HCT116 (cell line): ENCODE measurements at regions not wholly inside any gene's neighbourhood (a gene's known extent, or its start where the extent isn't known, plus 50 kb on each side); places are given as distances from the start of the nearest gene placed in this dataset.

Source experiments
- ATAC-seq: fragments of 200-7000 bp; cut with Tn5 transposase; 2 replicates; pipeline ENCODE4 v1.9.1; 2020; ENCODE audit warnings: mild to moderate bottlenecking, moderate library complexity
- BruUV-seq: library from RNA; stranded (reverse); fragments of 400-500 nt; replicated peaks from 2 replicates; lab custom pipeline; 2021; lab: Mats Ljungman, UMichigan
- CTCF ChIA-PET: fragments of 300-600 bp; sonication (Branson Sonifier 250); formaldehyde crosslinking; loops from one replicate; lab custom pipeline; 2021; ENCODE audit warnings: antibody characterized with exemption; lab: Charles Lee
- POLR2A ChIA-PET: fragments of 300-600, 350-600 bp; sonication (Branson Sonifier 250); formaldehyde crosslinking; loops from one replicate; lab custom pipeline; 2021; ENCODE audit warnings: antibody characterized with exemption; lab: Charles Lee
- RAD21 ChIA-PET, 2 experiments: fragments of 300-600 bp; sonication (Branson Sonifier 250); formaldehyde crosslinking; loops; one replicate each; lab custom pipeline; 2023; ENCODE audit warnings: low total read pairs in 2 of 2; ENCODE audit not compliant: uncharacterized antibody in 2 of 2, unreplicated experiment in 2 of 2, low non-redundant PET in 1 of 2; lab: Charles Lee
- DNase-seq: peaks from one replicate; pipeline ENCODE4 v3.0.0-alpha.2; 2010; ENCODE audit warnings: low read depth, low spot score
- H2AFZ ChIP-seq: fragments of 200-600 bp; shearing (Covaris generic), sonication (generic); 2 replicates; pipeline ENCODE4 v1.6.1; 2017; ENCODE audit warnings: low read depth, mixed run types, mixed read lengths, antibody characterized with exemption, low read length; ENCODE audit not compliant: poor library complexity, severe bottlenecking
- H3K27ac ChIP-seq: 2 replicates; pipeline ENCODE4 v1.5.1; 2012; ENCODE audit warnings: low read depth, low read length
- H3K27me3 ChIP-seq: fragments of 200-600 bp; sonication (generic); 2 replicates; pipeline ENCODE4 v1.6.1; 2016; ENCODE audit warnings: mixed run types, low read length, mixed read lengths; ENCODE audit not compliant: insufficient read depth
- H3K36me3 ChIP-seq, 2 experiments: fragments of 200-500 bp in 1 of 2; fragments of 200-600 bp in 1 of 2; sonication (Bioruptor generic) in 1 of 2; sonication (generic) in 1 of 2; 2 replicates each; pipeline versions ENCODE4 v1.5.1 to v1.6.1; 2014 to 2016; ENCODE audit warnings: low read length in 2 of 2, inconsistent platforms in 1 of 2, mixed read lengths in 1 of 2, mixed run types in 1 of 2; ENCODE audit not compliant: insufficient read depth in 2 of 2, control insufficient read depth in 1 of 2
- H3K4me1 ChIP-seq, 2 experiments: fragments of 200-600 bp in 1 of 2; sonication (generic) in 1 of 2; 2 replicates each; pipeline versions ENCODE4 v1.5.1 to v1.6.1; 2012 to 2017; ENCODE audit warnings: low read length in 2 of 2, inconsistent platforms in 1 of 2, mild to moderate bottlenecking in 1 of 2, mixed read lengths in 1 of 2, mixed run types in 1 of 2, moderate library complexity in 1 of 2; ENCODE audit not compliant: insufficient read depth in 2 of 2, control insufficient read depth in 1 of 2
- H3K4me2 ChIP-seq: fragments of 200-600 bp; sonication (generic); 2 replicates; pipeline ENCODE4 v1.6.1; 2017; ENCODE audit warnings: mixed run types, low read length, mixed read lengths
- H3K4me3 ChIP-seq, 2 experiments: fragments of 200-600 bp in 1 of 2; sonication (generic) in 1 of 2; replicated peaks in 1 of 2; 2 replicates each; pipeline ENCODE4 v1.5.1; 2011 to 2016; ENCODE audit warnings: low read length in 2 of 2, control low read depth in 1 of 2, low read depth in 1 of 2, mild to moderate bottlenecking in 1 of 2, mixed read lengths in 1 of 2, mixed run types in 1 of 2
- H3K79me2 ChIP-seq: fragments of 200-600 bp; sonication (generic); 2 replicates; pipeline ENCODE4 v1.6.1; 2017; ENCODE audit warnings: mild to moderate bottlenecking, mixed run types, low read length, moderate library complexity, mixed read lengths; ENCODE audit not compliant: insufficient read depth
- H3K9ac ChIP-seq: fragments of 200-600 bp; sonication (generic); 2 replicates; pipeline ENCODE4 v1.6.1; 2016; ENCODE audit warnings: low read length, mixed read lengths
- H3K9me2 ChIP-seq: fragments of 200-600 bp; sonication (generic), shearing (Covaris generic); 2 replicates; pipeline ENCODE4 v1.6.1; 2017; ENCODE audit warnings: mixed run types, mild to moderate bottlenecking, moderate library complexity; ENCODE audit not compliant: insufficient read depth
- H3K9me3 ChIP-seq, 2 experiments: fragments of 200-500 bp in 1 of 2; fragments of 200-600 bp in 1 of 2; sonication (Bioruptor generic) in 1 of 2; sonication (generic) in 1 of 2; 2 replicates each; pipeline ENCODE4 v1.6.1; 2014 to 2017; ENCODE audit warnings: low read length in 2 of 2, mixed read lengths in 2 of 2, inconsistent platforms in 1 of 2, low read depth in 1 of 2, mild to moderate bottlenecking in 1 of 2, mixed run types in 1 of 2, moderate library complexity in 1 of 2; ENCODE audit not compliant: control insufficient read depth in 1 of 2, insufficient read depth in 1 of 2
- H4K20me1 ChIP-seq: fragments of 200-600 bp; sonication (generic), shearing (Covaris generic); 2 replicates; pipeline ENCODE4 v1.6.1; 2017; ENCODE audit warnings: mixed run types, mild to moderate bottlenecking, moderate library complexity; ENCODE audit not compliant: insufficient read depth
- ATF3 ChIP-seq: IDR thresholded peaks from 2 replicates; pipeline ENCODE4 v1.6.1; 2012
- CBX3 ChIP-seq: IDR thresholded peaks from 2 replicates; pipeline ENCODE4 v1.6.1; 2012; ENCODE audit warnings: low read depth
- EZH2 ChIP-seq: fragments of 200-600 bp; sonication (generic); IDR thresholded peaks from 2 replicates; pipeline ENCODE4 v1.6.1; 2017; ENCODE audit warnings: antibody characterized with exemption, mixed run types
- FOSL1 ChIP-seq: IDR thresholded peaks from 2 replicates; pipeline ENCODE4 v1.6.1; 2012; ENCODE audit warnings: low read depth
- JUND ChIP-seq: IDR thresholded peaks from 2 replicates; pipeline ENCODE4 v1.6.1; 2012
- SIN3A ChIP-seq: IDR thresholded peaks from 2 replicates; pipeline ENCODE4 v1.6.1; 2012; ENCODE audit warnings: low read depth
- SP1 ChIP-seq: IDR thresholded peaks from 2 replicates; pipeline ENCODE4 v1.6.1; 2012; ENCODE audit warnings: low read depth
- SRF ChIP-seq: IDR thresholded peaks from 2 replicates; pipeline ENCODE4 v1.6.1; 2012; ENCODE audit warnings: low read depth
- TCF7L2 ChIP-seq: IDR thresholded peaks from 2 replicates; pipeline ENCODE4 v1.7.0; 2011; ENCODE audit warnings: borderline replicate concordance, inconsistent platforms; ENCODE audit not compliant: insufficient read depth, insufficient read length; ENCODE audit errors: extremely low read depth
- ZBTB33 ChIP-seq: IDR thresholded peaks from 2 replicates; pipeline ENCODE4 v1.6.1; 2011; ENCODE audit warnings: mild to moderate bottlenecking, low read length, moderate library complexity; ENCODE audit not compliant: insufficient replicate concordance; ENCODE audit errors: extremely low read depth
- ZNF274 ChIP-seq: fragments of 200-500 bp; sonication (Bioruptor generic); IDR thresholded peaks from 2 replicates; pipeline ENCODE4 v1.6.1; 2014; ENCODE audit warnings: mild to moderate bottlenecking, low read depth, low read length, inconsistent platforms
- intact Hi-C: fragments of 100-400 bp; cut with micrococcal nuclease; formaldehyde crosslinking; loops from 2 replicates; pipeline ENCODE4 v1.10.0; 2022
- TF ChIP-seq, protein P1 (sequence below), 3 experiments: fragments of 200-600 bp in 1 of 3; sonication (generic) in 1 of 3; IDR thresholded peaks in 2 of 3; conservative IDR thresholded peaks in 1 of 3; 2 replicates each; pipeline ENCODE4 v1.5.1; 2012 to 2017; ENCODE audit warnings: low read depth in 2 of 3, low read length in 2 of 3, antibody characterized with exemption in 1 of 3, borderline replicate concordance in 1 of 3, control low read depth in 1 of 3, mild to moderate bottlenecking in 1 of 3, mixed read lengths in 1 of 3, mixed run types in 1 of 3, moderate library complexity in 1 of 3; ENCODE audit not compliant: insufficient read depth in 1 of 3

GRCh38 chrX:113699939-113700338 is 859.3 kb upstream of the AMOT start:
- BruUV-seq, result no TSS peak
- DNase-seq (no peak), ATAC-seq (no peak)
- CTCF ChIA-PET, result no interaction called here
- H3K9me2 ChIP-seq, result no peaks in the 10 kb centered on the region
- no peak overlapping the region for H3K9ac ChIP-seq
- H3K4me1 ChIP-seq, result no peaks in the 10 kb centered on the region
- no peak overlapping the region for H2AFZ ChIP-seq
- intact Hi-C loops, result no loop called here
- H3K27me3 ChIP-seq, result no peaks in the 10 kb centered on the region
- no peaks in the 10 kb centered on the region for H4K20me1 ChIP-seq
- no peaks in the 10 kb centered on the region for H3K9me3 ChIP-seq
- POLR2A ChIA-PET, result no interaction called here
- TF ChIP-seq SP1 (no peak), CBX3 (no peak), EZH2 (no peak), TCF7L2 (no peak), ZNF274 (no peak)
- H3K79me2 ChIP-seq, result no peaks in the 10 kb centered on the region
- H3K36me3 ChIP-seq, result no peaks in the 10 kb centered on the region
- no peak overlapping the region for H3K27ac ChIP-seq
- no peak overlapping the region for H3K4me3 ChIP-seq
- RAD21 ChIA-PET, result no interaction called here
- no peak overlapping the region for H3K4me2 ChIP-seq

DNA sequence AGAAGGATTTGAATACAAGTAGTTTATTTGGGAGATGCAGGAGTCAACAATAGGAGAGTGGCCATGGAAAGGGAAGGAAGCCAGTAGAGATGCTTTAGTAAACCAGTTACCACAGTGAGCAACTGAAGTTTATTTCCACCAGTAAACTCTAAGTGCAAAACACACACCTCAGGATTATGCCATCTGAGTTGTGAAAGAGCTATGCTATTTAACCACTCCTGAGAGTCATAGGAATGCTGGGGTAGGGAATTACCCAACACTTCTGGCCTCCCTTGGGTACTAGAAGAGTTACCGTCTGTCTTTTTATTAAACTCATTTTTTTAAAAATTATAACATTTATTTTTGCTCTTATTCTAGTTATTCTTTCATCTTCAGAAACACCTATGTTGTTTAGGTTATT is 834.6 kb upstream of the AMOT start:
- CTCF ChIA-PET, result no interaction called here
- POLR2A ChIA-PET, result no interaction called here

More for the DNA sequence above, 834.6 kb upstream of the AMOT start:
- no peak overlapping the region for H3K27ac ChIP-seq
- H3K4me2 ChIP-seq, result no peak overlapping the region
- H3K9me3 ChIP-seq, result no peaks in the 10 kb centered on the region
- H3K79me2 ChIP-seq, result no peaks in the 10 kb centered on the region
- H3K27me3 ChIP-seq, result no peaks in the 10 kb centered on the region
- no peak for DNase-seq
- H3K9me2 ChIP-seq, result no peaks in the 10 kb centered on the region
- no peak for TF ChIP-seq JUND
- no peak for TF ChIP-seq ZBTB33
- TF ChIP-seq ATF3, result no peak
- TF ChIP-seq, protein P1, sequence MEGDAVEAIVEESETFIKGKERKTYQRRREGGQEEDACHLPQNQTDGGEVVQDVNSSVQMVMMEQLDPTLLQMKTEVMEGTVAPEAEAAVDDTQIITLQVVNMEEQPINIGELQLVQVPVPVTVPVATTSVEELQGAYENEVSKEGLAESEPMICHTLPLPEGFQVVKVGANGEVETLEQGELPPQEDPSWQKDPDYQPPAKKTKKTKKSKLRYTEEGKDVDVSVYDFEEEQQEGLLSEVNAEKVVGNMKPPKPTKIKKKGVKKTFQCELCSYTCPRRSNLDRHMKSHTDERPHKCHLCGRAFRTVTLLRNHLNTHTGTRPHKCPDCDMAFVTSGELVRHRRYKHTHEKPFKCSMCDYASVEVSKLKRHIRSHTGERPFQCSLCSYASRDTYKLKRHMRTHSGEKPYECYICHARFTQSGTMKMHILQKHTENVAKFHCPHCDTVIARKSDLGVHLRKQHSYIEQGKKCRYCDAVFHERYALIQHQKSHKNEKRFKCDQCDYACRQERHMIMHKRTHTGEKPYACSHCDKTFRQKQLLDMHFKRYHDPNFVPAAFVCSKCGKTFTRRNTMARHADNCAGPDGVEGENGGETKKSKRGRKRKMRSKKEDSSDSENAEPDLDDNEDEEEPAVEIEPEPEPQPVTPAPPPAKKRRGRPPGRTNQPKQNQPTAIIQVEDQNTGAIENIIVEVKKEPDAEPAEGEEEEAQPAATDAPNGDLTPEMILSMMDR (IDR thresholded peaks at IDR 0.05 in 2 of 3, conservative IDR thresholded peaks at IDR 0.05 in 1 of 3; ENCODE audit: borderline replicate concordance in 1 of 3, insufficient read depth in 1 of 3, low read depth in 2 of 3, low read length in 2 of 3), result no peak
- TF ChIP-seq EZH2, result no peak
- no peak for TF ChIP-seq SIN3A
- TF ChIP-seq SRF, result no peak
- no peak for TF ChIP-seq TCF7L2
- no peak for TF ChIP-seq FOSL1
- TF ChIP-seq, all 23 proteins: peak for 0
- RAD21 ChIA-PET, result no interaction called here
- no peak for ATAC-seq
- no peak overlapping the region for H3K9ac ChIP-seq
- H3K4me1 ChIP-seq, result no peaks in the 10 kb centered on the region
- no peak overlapping the region for H2AFZ ChIP-seq
- H3K4me3 ChIP-seq, result no peak overlapping the region
- no peaks in the 10 kb centered on the region for H3K36me3 ChIP-seq
- intact Hi-C loops, result no loop called here
- BruUV-seq, result no TSS peak
- no peaks in the 10 kb centered on the region for H4K20me1 ChIP-seq
